ENCODE measurements at regions not wholly inside any gene's neighbourhood (a gene's known extent, or its start where the extent isn't known, plus 50 kb on each side); places are given as distances from the start of the nearest gene placed in this dataset.

DNA sequence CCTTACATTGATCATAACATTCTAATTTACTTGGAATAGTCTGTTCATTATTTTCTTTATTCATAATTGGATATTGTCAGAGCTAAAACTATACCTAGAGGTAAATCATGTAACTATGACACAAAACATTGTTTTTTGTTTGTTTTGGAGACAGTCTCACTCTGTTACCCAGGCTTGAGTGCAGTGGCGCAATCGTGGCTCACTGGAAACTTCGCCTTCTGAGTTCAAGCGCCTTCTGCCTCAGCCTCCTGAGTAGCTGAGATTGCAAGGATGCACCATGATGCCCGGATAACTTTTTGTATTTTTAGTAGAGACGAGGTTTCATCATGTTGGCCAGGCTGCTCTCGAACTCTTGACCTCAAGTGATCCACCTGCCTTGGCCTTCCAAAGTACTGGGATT lies 265.2 kb downstream of the FBXO8 start:
- TF ChIP-seq, protein P1, sequence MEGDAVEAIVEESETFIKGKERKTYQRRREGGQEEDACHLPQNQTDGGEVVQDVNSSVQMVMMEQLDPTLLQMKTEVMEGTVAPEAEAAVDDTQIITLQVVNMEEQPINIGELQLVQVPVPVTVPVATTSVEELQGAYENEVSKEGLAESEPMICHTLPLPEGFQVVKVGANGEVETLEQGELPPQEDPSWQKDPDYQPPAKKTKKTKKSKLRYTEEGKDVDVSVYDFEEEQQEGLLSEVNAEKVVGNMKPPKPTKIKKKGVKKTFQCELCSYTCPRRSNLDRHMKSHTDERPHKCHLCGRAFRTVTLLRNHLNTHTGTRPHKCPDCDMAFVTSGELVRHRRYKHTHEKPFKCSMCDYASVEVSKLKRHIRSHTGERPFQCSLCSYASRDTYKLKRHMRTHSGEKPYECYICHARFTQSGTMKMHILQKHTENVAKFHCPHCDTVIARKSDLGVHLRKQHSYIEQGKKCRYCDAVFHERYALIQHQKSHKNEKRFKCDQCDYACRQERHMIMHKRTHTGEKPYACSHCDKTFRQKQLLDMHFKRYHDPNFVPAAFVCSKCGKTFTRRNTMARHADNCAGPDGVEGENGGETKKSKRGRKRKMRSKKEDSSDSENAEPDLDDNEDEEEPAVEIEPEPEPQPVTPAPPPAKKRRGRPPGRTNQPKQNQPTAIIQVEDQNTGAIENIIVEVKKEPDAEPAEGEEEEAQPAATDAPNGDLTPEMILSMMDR (IDR thresholded peaks at IDR 0.05; ENCODE audit: insufficient read depth, low read depth, low read length), result no peak
- TF ChIP-seq EZH2 (IDR thresholded peaks at IDR 0.05; ENCODE audit: insufficient read depth, low read length), result no peak
